ENCODE measurements at regions not wholly inside any gene's neighbourhood (a gene's known extent, or its start where the extent isn't known, plus 50 kb on each side); places are given as distances from the start of the nearest gene placed in this dataset.

- no peak for TF ChIP-seq ZNF148 (tag by site-specific recombination; IDR thresholded peaks at IDR 0.05; ENCODE audit: borderline replicate concordance)
- TF ChIP-seq REST (tag by site-specific recombination; IDR thresholded peaks at IDR 0.05), result no peak
- no peak for TF ChIP-seq ZSCAN30 (tag by site-specific recombination; IDR thresholded peaks at IDR 0.05)
- TF ChIP-seq CTCF (tag by site-specific recombination; IDR thresholded peaks at IDR 0.05), result no peak
- TF ChIP-seq ZEB2 (tag by site-specific recombination; IDR thresholded peaks at IDR 0.05), result no peak
- TF ChIP-seq PRDM10 (tag by site-specific recombination; IDR thresholded peaks at IDR 0.05), result no peak
- no peak for TF ChIP-seq ZNF449 (tag by site-specific recombination; IDR thresholded peaks at IDR 0.05)
- TF ChIP-seq ZNF426 (tag by site-specific recombination; IDR thresholded peaks at IDR 0.05), result no peak
- no peak for TF ChIP-seq ZNF398 (tag by site-specific recombination; IDR thresholded peaks at IDR 0.05)
Measured at GRCh38 chr2:146777181-146777580, 1067.6 kb upstream of the ACVR2A start.

Measured in HEK293 (cell line).